ENCODE measurements at regions not wholly inside any gene's neighbourhood (a gene's known extent, or its start where the extent isn't known, plus 50 kb on each side); places are given as distances from the start of the nearest gene placed in this dataset.

- Histone ChIP-seq H3K9me3 (ENCODE audit: control insufficient read depth, insufficient read depth, low read length) (no peaks in the 10 kb centered on the region), H4K8ac (ENCODE audit: low read depth in 2 of 2, low read length in 2 of 2) (no peak overlapping the region), H3K27ac (ENCODE audit: insufficient read depth, low read length) (no peak overlapping the region), H3K4ac (ENCODE audit: low read depth, low read length) (no peak overlapping the region), H4K91ac (ENCODE audit: insufficient read depth, low read depth, low read length) (no peak overlapping the region), H4K20me1 (ENCODE audit: insufficient read depth, low read length) (no peaks in the 10 kb centered on the region), H3K27me3 (ENCODE audit: control insufficient read depth, insufficient read depth, low read length) (peaks cover 13% of the 10 kb centered on the region), H3K23ac (ENCODE audit: low read depth, low read length) (no peak overlapping the region), H3K79me1 (ENCODE audit: low read depth in 1 of 2, low read length in 2 of 2) (no peaks in the 10 kb centered on the region), H2AK5ac (ENCODE audit: low read depth, low read length) (no peak overlapping the region), H3K36me3 (ENCODE audit: control insufficient read depth, insufficient read depth, low read length) (no peaks in the 10 kb centered on the region), H3K4me3 (ENCODE audit: insufficient read depth, low read depth, low read length) (no peak overlapping the region), H3K56ac (ENCODE audit: extremely low read depth, insufficient read depth, low read length) (no peak overlapping the region), H2BK5ac (ENCODE audit: low read depth, low read length, poor library complexity, severe bottlenecking) (no peak overlapping the region), H3K4me2 (ENCODE audit: low read depth, low read length) (no peak overlapping the region), H3K14ac (replicated peaks; ENCODE audit: low read depth, low read length) (no peak overlapping the region), H2BK20ac (ENCODE audit: low read depth, low read length) (no peak overlapping the region), H2BK15ac (ENCODE audit: low read depth, low read length) (no peak overlapping the region), H3K9me1 (ENCODE audit: insufficient read depth, low read length) (peaks cover 4% of the 10 kb centered on the region; the same call in 1 of the 2 replicates), H3K18ac (ENCODE audit: low read depth, low read length) (no peak overlapping the region), H4K5ac (ENCODE audit: low read depth, low read length) (no peak overlapping the region), H3K9ac (ENCODE audit: low read depth, low read length) (no peak overlapping the region), H3K4me1 (ENCODE audit: control insufficient read depth, insufficient read depth, low read length) (peaks cover 3% of the 10 kb centered on the region), H2BK120ac (ENCODE audit: low read depth, low read length) (no peak overlapping the region), H2AK9ac (replicated peaks; ENCODE audit: low read depth, low read length, poor library complexity) (no peak overlapping the region), H2AFZ (replicated peaks; ENCODE audit: low read length, poor library complexity) (no peak overlapping the region)
- in situ Hi-C loops (cut with MboI; ENCODE audit: low sequenced_read_pairs): no loop called here
- ATAC-seq (ENCODE audit: low read depth): no peak
- no TSS peak for BruUV-seq (replicated peaks)
- 20% methylated on average over 2 of the region's 6 CpGs; no CpG with 5 or more reads in 1 of the 2 experiments for WGBS, 2 experiments (ENCODE audit: extremely low coverage in 2 of 2, insufficient read length in 1 of 2)
- DNase-seq: no peak
- intact Hi-C loops (cut with micrococcal nuclease): no loop called here
- ChIA-PET CTCF (interaction anchor here (0.6 kb wide), 1 partner anchor 27 kb away, joined by 4 read pairs; no protein-coding TSS in a partner anchor), POLR2A (ENCODE audit: unreplicated experiment) (interaction anchor here (0.6 kb wide), 1 partner anchor 17 kb away, joined by 4 read pairs; no protein-coding TSS in a partner anchor)
- dilution Hi-C loops (cut with HindIII; ENCODE audit: low sequenced_read_pairs, unreplicated experiment): no loop called here
- TF ChIP-seq POLR2A (IDR thresholded peaks at IDR 0.05; ENCODE audit: low read depth, low read length): no peak
- no peak for TF ChIP-seq RCOR1 (IDR thresholded peaks at IDR 0.05; ENCODE audit: insufficient replicate concordance, low read length)
- TF ChIP-seq CTCF (conservative IDR thresholded peaks at IDR 0.05; ENCODE audit: low read depth, low read length): no peak
- no peak for TF ChIP-seq MXI1 (IDR thresholded peaks at IDR 0.05; ENCODE audit: borderline replicate concordance, low read depth, low read length)
- TF ChIP-seq CEBPB (IDR thresholded peaks at IDR 0.05; ENCODE audit: low read depth, low read length): no peak
- TF ChIP-seq MAZ (IDR thresholded peaks at IDR 0.05; ENCODE audit: borderline replicate concordance, low read depth, low read length): no peak
- no peak for TF ChIP-seq ELK1 (IDR thresholded peaks at IDR 0.05; ENCODE audit: borderline replicate concordance, low read depth, low read length)
Measured at GRCh38 chr12:11545484-11546330, 103.8 kb upstream of the ETV6 start.
